Naive B cell (primary cell): ENCODE measurements at regions not wholly inside any gene's neighbourhood (a gene's known extent, or its start where the extent isn't known, plus 50 kb on each side); places are given as distances from the start of the nearest gene placed in this dataset.
A peak's percentile ranks its signal among the peaks of the same experiment; 100 is the strongest.

Experiments
- ATAC-seq, 2 donors: fragments of 150-1000 bp; cut with Tn5 transposase; 2 replicates each; pipeline ENCODE4 v1.10.0; 2021; ENCODE audit warnings: low read depth in 2 of 2, mild to moderate bottlenecking in 2 of 2, moderate library complexity in 2 of 2
- DNase-seq: peaks from one replicate; pipeline ENCODE4 v3.0.0; 2022
- H3K27ac Mint-ChIP-seq, 6 donors: one replicate each; pipeline ENCODE4 v1.8.0; 2020 to 2022; ENCODE audit warnings: mild to moderate bottlenecking in 6 of 6, mixed read lengths in 6 of 6, moderate library complexity in 5 of 6, inconsistent platforms in 2 of 6
- H3K27me3 Mint-ChIP-seq, 3 donors: one replicate each; pipeline ENCODE4 v1.8.0; 2021 to 2022; ENCODE audit warnings: mixed read lengths in 3 of 3, mild to moderate bottlenecking in 1 of 3
- H3K36me3 Mint-ChIP-seq, 2 donors: one replicate each; pipeline ENCODE4 v1.8.0; 2020 to 2022; ENCODE audit warnings: mixed read lengths in 2 of 2, inconsistent platforms in 1 of 2, mild to moderate bottlenecking in 1 of 2
- H3K4me1 Mint-ChIP-seq, 3 donors: one replicate each; pipeline ENCODE4 v1.8.0; 2020 to 2022; ENCODE audit warnings: mixed read lengths in 3 of 3, inconsistent platforms in 1 of 3, mild to moderate bottlenecking in 1 of 3, moderate library complexity in 1 of 3
- H3K4me3 Mint-ChIP-seq, 8 donors: one replicate each; pipeline ENCODE4 v1.8.0; 2020 to 2022; ENCODE audit warnings: mild to moderate bottlenecking in 8 of 8, mixed read lengths in 8 of 8, moderate library complexity in 8 of 8, inconsistent platforms in 2 of 8
- H3K9me3 Mint-ChIP-seq, 7 donors: one replicate each; pipeline ENCODE4 v1.8.0; 2020 to 2022; ENCODE audit warnings: mixed read lengths in 7 of 7, mild to moderate bottlenecking in 5 of 7, inconsistent platforms in 2 of 7, moderate library complexity in 1 of 7

GRCh38 chr21:35204125-35204524, 155.0 kb upstream of the RUNX1 start:
- ATAC-seq (no peak), DNase-seq (no peak)
- Mint-ChIP-seq H3K4me1 (peaks cover 25 to 32% (median 26%) of the 10 kb centered on the region in 3 donors), H3K27ac (peak overlapping the region in 1 of 6 donors; percentile 4), H3K27me3 (no peaks in the 10 kb centered on the region), H3K4me3 (peak overlapping the region in 4 of 8 donors; percentile 15 to 81 (median 26)), H3K9me3 (no peaks in the 10 kb centered on the region), H3K36me3 (no peaks in the 10 kb centered on the region)

DNA sequence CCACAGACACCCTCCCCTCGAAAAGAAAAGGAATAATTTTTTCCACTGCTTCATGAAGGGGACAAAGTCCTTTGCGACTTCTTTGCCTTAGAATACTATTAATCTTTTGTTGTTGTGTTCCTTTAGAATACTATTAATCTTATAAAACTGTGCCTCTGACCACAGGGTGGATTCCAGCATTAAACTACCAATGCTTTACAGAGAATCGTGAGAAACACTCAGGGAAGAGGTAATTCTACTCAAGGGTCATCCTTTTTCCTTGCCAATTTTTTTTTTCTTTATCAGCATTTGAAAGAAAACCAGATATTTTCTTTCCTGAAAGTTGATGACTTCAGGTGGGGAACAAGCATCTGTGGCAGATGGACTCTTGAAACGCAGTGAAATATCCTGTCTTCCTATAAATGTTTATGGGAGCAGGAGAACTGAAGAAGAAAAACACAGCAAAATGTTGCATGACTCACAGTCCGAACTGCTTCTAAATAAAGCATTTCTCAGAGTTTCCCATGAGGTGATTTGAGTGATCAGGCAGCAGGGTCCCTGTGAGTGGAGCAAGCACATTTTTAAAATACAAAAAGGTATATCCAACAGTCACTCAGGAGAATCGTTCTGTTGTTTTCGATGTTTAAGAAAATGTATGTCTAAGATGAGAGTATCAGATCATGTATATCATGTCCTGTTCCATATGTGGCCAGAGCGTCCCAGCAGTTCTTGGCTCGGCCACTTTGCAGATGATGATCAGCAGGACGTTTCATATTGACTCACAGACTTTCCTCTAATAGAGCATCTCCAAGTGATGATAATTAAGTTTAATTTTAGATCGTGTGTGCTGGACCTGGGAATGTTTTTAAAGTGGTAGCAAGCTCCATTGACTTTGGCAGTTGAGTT, 154.2 kb upstream of the RUNX1 start:
- H3K27ac Mint-ChIP-seq, result no peak overlapping the region

DNA sequence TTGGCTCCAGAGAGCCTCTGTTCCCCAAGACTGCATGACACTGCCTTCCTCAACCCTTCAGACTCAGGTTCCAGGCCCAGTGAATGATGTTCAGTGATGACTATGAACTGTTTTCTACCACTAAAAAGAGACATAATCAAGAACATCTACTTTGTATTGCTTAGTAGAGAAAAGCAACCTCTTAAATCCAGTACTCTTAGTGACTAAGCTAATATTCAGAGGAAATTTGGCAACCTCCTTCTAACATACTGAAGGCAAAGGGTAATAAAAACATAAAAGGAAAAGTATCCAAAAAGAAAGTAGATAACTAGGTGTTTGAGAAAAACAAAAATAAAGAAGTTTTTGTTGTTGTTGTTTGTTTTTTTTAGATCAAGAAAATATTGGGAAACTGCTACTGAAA, 153.3 kb upstream of the RUNX1 start:
- H3K36me3 Mint-ChIP-seq, result no peaks in the 10 kb centered on the region
- no peaks in the 10 kb centered on the region for H3K27me3 Mint-ChIP-seq
- no peak overlapping the region for H3K4me3 Mint-ChIP-seq
- H3K27ac Mint-ChIP-seq, result no peak overlapping the region
- DNase-seq, result no peak
- ATAC-seq, result no peak
- peaks cover 25 to 32% (median 26%) of the 10 kb centered on the region in 3 donors for H3K4me1 Mint-ChIP-seq
- H3K9me3 Mint-ChIP-seq, result no peaks in the 10 kb centered on the region

More for the DNA sequence above, 154.2 kb upstream of the RUNX1 start:
- no peaks in the 10 kb centered on the region for H3K9me3 Mint-ChIP-seq
- peak overlapping the region in 2 of 8 donors; percentile 18 to 28 for H3K4me3 Mint-ChIP-seq
- ATAC-seq (no peak), DNase-seq (no peak)
- H3K27me3 Mint-ChIP-seq, result no peaks in the 10 kb centered on the region
- H3K36me3 Mint-ChIP-seq, result no peaks in the 10 kb centered on the region
- H3K4me1 Mint-ChIP-seq, result peaks cover 25 to 32% (median 26%) of the 10 kb centered on the region in 3 donors

DNA sequence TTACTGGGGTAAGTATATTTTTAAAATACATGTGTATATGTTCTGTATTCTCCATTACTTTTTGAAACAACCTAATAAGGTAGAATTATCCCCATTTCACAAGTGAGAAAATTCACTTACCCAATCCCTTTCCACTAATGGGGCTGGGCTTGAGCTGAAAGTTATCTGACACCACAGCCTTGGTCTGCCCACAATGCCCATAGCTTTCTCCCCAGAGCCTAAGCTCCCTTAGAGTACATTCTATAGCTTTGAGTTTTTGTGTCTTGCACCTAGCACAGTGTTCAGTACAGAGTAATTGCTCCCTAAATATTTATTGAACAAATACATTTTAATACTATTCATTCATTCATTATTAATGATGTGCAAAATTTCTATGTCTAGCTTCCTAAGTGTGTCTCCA, 152.7 kb upstream of the RUNX1 start:
- Mint-ChIP-seq H3K27ac (no peak overlapping the region), H3K36me3 (no peaks in the 10 kb centered on the region), H3K9me3 (no peaks in the 10 kb centered on the region), H3K27me3 (no peaks in the 10 kb centered on the region), H3K4me3 (no peak overlapping the region), H3K4me1 (peaks cover 23 to 27% (median 24%) of the 10 kb centered on the region in 3 donors)
- DNase-seq, result no peak
- no peak for ATAC-seq

- no peaks in the 10 kb centered on the region for H3K9me3 Mint-ChIP-seq
- H3K4me3 Mint-ChIP-seq, result no peak overlapping the region
- DNase-seq (no peak), ATAC-seq (no peak)
- H3K36me3 Mint-ChIP-seq, result no peaks in the 10 kb centered on the region
- peak overlapping the region in 1 of 6 donors; percentile 52 for H3K27ac Mint-ChIP-seq
- no peaks in the 10 kb centered on the region for H3K27me3 Mint-ChIP-seq
- H3K4me1 Mint-ChIP-seq, result peaks cover 18 to 22% (median 19%) of the 10 kb centered on the region in 3 donors
These were observed 152.2 kb upstream of the RUNX1 start for GRCh38 chr21:35201288-35201687.

DNA sequence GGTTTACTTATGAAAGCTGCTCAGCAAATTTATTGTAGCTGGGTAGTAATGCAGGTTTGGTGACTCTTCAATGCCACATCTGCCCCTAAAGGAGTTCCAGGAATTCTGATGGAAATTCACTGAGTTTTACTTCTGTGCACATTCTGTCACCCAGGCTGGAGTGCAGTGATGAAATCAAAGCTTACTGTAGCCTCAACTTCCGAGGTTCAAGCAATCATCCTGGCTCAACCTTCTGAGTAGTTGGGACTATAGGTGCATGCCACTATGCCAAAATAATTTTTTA, 150.6 kb upstream of the RUNX1 start:
- H3K4me3 Mint-ChIP-seq, result no peak overlapping the region
- H3K27ac Mint-ChIP-seq, result no peak overlapping the region
- ATAC-seq (no peak), DNase-seq (no peak)
- peaks cover 2 to 8% (median 3%) of the 10 kb centered on the region in 3 donors for H3K4me1 Mint-ChIP-seq
- H3K27me3 Mint-ChIP-seq, result no peaks in the 10 kb centered on the region
- peaks cover 0 to 7% of the 10 kb centered on the region in 2 donors for H3K36me3 Mint-ChIP-seq
- H3K9me3 Mint-ChIP-seq, result peaks cover 0 to 6% (median 1%) of the 10 kb centered on the region in 7 donors

GRCh38 chr21:35198982-35199732, 150.1 kb upstream of the RUNX1 start:
- Mint-ChIP-seq H3K27ac (no peak overlapping the region), H3K4me3 (no peak overlapping the region)
- ATAC-seq, result no peak

DNA sequence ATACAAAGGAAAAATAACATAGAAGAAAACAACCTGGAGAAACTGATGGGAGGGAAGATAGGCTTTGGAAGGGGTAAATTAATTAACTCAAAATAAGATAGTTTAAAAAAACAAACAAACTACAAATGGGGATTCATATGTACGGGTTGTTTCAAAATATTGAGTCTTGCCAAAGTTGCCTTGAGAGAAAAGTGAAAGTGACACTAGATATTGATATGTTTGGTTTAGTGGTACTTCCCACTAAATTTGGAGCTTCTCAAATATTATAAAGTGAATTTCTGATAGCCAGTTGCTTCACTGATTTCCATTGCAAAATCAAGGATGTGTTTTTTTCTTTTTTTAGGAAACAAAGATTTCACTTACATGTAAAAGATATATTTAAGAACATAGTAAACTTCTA, 149.5 kb upstream of the RUNX1 start:
- DNase-seq (no peak), ATAC-seq (no peak)
- Mint-ChIP-seq H3K4me3 (no peak overlapping the region), H3K27ac (no peak overlapping the region), H3K4me1 (peaks cover 0 to 3% (median 2%) of the 10 kb centered on the region in 3 donors), H3K36me3 (peaks cover 3 to 13% of the 10 kb centered on the region in 2 donors), H3K27me3 (no peaks in the 10 kb centered on the region), H3K9me3 (peaks cover 2 to 17% (median 6%) of the 10 kb centered on the region in 7 donors)

More at GRCh38 chr21:35198982-35199732, 150.1 kb upstream of the RUNX1 start:
- Mint-ChIP-seq H3K4me1 (peaks cover 0 to 3% (median 0%) of the 10 kb centered on the region in 3 donors), H3K9me3 (peaks cover 0 to 11% (median 3%) of the 10 kb centered on the region in 7 donors), H3K27me3 (no peaks in the 10 kb centered on the region), H3K36me3 (peaks cover 0 to 9% of the 10 kb centered on the region in 2 donors)
- DNase-seq, result no peak

GRCh38 chr21:35197992-35198431, 148.9 kb upstream of the RUNX1 start:
- peaks cover 2 to 9% (median 5%) of the 10 kb centered on the region in 3 donors for H3K4me1 Mint-ChIP-seq
- no peak overlapping the region for H3K27ac Mint-ChIP-seq
- no peaks in the 10 kb centered on the region for H3K27me3 Mint-ChIP-seq
- H3K9me3 Mint-ChIP-seq, result peaks cover 2 to 20% (median 7%) of the 10 kb centered on the region in 7 donors
- ATAC-seq (no peak), DNase-seq (no peak)
- H3K4me3 Mint-ChIP-seq, result no peak overlapping the region
- peaks cover 6 to 19% of the 10 kb centered on the region in 2 donors for H3K36me3 Mint-ChIP-seq

- DNase-seq (no peak), ATAC-seq (no peak)
- Mint-ChIP-seq H3K4me3 (no peak overlapping the region), H3K27ac (no peak overlapping the region), H3K27me3 (no peaks in the 10 kb centered on the region), H3K36me3 (peaks cover 6 to 19% of the 10 kb centered on the region in 2 donors), H3K9me3 (peaks cover 2 to 20% (median 7%) of the 10 kb centered on the region in 7 donors), H3K4me1 (peaks cover 3 to 12% (median 5%) of the 10 kb centered on the region in 3 donors)
These were observed 148.1 kb upstream of the RUNX1 start for GRCh38 chr21:35197191-35197590.

GRCh38 chr21:35196128-35196527, 147.0 kb upstream of the RUNX1 start:
- H3K9me3 Mint-ChIP-seq, result peaks cover 2 to 20% (median 7%) of the 10 kb centered on the region in 7 donors
- H3K27me3 Mint-ChIP-seq, result no peaks in the 10 kb centered on the region
- ATAC-seq, result no peak
- peaks cover 6 to 19% of the 10 kb centered on the region in 2 donors for H3K36me3 Mint-ChIP-seq
- peak overlapping the region in 1 of 6 donors; percentile 52 for H3K27ac Mint-ChIP-seq
- H3K4me3 Mint-ChIP-seq, result no peak overlapping the region
- DNase-seq, result no peak
- H3K4me1 Mint-ChIP-seq, result peaks cover 3 to 12% (median 5%) of the 10 kb centered on the region in 3 donors

DNA sequence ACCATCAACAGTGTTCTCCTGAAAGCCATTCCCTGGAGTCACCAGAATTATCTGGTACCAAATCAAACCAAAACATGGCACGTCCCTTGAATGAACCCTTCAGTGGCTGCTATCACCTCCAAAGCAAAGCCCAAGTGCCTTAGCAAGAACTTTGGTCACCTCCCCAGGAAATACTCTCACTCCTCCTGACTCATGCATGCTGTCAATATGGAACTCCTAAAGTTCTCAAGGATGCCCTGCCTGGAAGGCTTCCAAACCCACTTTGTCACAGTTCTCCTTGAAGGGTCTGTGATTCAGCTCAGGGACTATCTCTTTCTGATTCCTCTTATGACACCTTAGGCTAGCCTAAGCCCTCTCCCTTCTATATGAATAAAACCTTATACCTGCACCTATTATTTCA, 146.1 kb upstream of the RUNX1 start:
- ATAC-seq (no peak), DNase-seq (no peak)
- Mint-ChIP-seq H3K27ac (no peak overlapping the region), H3K4me3 (no peak overlapping the region), H3K36me3 (peaks cover 6 to 19% of the 10 kb centered on the region in 2 donors), H3K4me1 (peaks cover 7 to 16% (median 13%) of the 10 kb centered on the region in 3 donors), H3K27me3 (no peaks in the 10 kb centered on the region), H3K9me3 (peaks cover 2 to 20% (median 7%) of the 10 kb centered on the region in 7 donors)

GRCh38 chr21:35191754-35192153, 142.7 kb upstream of the RUNX1 start:
- DNase-seq (no peak), ATAC-seq (no peak)
- Mint-ChIP-seq H3K27me3 (no peaks in the 10 kb centered on the region), H3K4me3 (no peak overlapping the region), H3K36me3 (peaks cover 6 to 19% of the 10 kb centered on the region in 2 donors), H3K9me3 (peaks cover 2 to 20% (median 7%) of the 10 kb centered on the region in 7 donors), H3K27ac (peak overlapping the region in 1 of 6 donors; percentile 56), H3K4me1 (peaks cover 21 to 36% (median 26%) of the 10 kb centered on the region in 3 donors)
